ENCODE measurements at regions not wholly inside any gene's neighbourhood (a gene's known extent, or its start where the extent isn't known, plus 50 kb on each side); places are given as distances from the start of the nearest gene placed in this dataset.

DNA sequence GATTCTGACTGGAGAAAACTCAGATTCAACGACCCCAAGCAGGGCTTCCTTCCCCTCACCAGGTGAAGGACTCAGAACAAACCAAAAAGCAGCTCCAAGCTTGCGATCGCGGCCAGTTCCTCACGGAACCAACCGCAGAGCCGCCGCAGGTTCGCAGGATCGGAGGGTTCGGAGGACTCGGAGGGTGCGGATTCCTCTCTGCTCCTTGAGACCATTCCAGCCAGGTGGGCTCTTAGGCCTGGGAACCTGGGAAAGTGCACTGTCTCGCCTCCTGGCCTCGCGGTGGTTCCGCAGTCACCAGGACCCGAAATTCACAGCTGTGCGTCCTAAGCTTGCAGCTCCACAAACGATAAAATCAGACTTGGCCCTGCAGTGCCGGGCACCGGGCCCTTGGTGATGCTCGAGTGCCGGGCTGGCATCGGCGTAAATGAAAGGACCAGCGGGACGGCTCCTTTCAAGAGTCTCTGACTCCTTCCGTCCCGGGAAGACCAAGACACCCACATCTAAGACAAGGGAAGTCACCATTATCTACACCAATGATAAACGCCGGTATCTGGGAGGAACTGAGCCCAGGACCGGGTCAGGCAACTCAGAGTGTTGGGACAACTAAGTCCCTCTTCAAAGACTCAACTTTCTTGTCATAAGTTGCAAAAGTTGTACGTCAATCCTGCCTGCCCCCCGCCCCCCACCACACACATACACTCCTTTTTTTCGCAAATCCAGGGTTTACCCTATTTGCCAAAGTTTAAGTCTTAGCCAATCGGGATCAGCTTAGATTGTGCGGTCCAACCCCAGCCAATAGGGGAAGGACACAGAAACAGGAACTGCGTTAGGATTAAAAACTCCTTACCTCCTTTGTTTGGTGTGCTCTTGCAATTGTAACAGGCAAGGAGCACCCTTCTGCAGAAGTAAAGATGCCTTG lies 69.8 kb upstream of the PRSS16 start (continued):
- TF ChIP-seq, protein P1, sequence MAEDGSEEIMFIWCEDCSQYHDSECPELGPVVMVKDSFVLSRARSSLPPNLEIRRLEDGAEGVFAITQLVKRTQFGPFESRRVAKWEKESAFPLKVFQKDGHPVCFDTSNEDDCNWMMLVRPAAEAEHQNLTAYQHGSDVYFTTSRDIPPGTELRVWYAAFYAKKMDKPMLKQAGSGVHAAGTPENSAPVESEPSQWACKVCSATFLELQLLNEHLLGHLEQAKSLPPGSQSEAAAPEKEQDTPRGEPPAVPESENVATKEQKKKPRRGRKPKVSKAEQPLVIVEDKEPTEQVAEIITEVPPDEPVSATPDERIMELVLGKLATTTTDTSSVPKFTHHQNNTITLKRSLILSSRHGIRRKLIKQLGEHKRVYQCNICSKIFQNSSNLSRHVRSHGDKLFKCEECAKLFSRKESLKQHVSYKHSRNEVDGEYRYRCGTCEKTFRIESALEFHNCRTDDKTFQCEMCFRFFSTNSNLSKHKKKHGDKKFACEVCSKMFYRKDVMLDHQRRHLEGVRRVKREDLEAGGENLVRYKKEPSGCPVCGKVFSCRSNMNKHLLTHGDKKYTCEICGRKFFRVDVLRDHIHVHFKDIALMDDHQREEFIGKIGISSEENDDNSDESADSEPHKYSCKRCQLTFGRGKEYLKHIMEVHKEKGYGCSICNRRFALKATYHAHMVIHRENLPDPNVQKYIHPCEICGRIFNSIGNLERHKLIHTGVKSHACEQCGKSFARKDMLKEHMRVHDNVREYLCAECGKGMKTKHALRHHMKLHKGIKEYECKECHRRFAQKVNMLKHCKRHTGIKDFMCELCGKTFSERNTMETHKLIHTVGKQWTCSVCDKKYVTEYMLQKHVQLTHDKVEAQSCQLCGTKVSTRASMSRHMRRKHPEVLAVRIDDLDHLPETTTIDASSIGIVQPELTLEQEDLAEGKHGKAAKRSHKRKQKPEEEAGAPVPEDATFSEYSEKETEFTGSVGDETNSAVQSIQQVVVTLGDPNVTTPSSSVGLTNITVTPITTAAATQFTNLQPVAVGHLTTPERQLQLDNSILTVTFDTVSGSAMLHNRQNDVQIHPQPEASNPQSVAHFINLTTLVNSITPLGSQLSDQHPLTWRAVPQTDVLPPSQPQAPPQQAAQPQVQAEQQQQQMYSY (CRISPR knock-in tag; IDR thresholded peaks at IDR 0.05): no peak
- peak; percentile 54 for TF ChIP-seq RAD21 (IDR thresholded peaks at IDR 0.05; ENCODE audit: insufficient read depth, low read depth, low read length)

- ChIA-PET POLR2A (interaction anchor here (0.6 to 1.0 kb wide), 3 partner anchors 35 to 546 kb away, joined by 3 to 8 read pairs (median 6); no protein-coding TSS in a partner anchor), RAD21 (ENCODE audit: unreplicated experiment) (interaction anchor here (0.7 to 2.2 kb wide), 8 partner anchors 9 to 620 kb away, joined by 3 to 7 read pairs (median 4); no protein-coding TSS in a partner anchor), SMC1A (ENCODE audit: uncharacterized antibody, unreplicated experiment) (interaction anchor here (0.7 to 2.6 kb wide), 3 partner anchors 9 to 133 kb away, joined by 3 to 10 read pairs (median 3); no protein-coding TSS in a partner anchor), CTCF (interaction anchor here (0.6 to 4.3 kb wide), 13 partner anchors 9 to 1628 kb away, joined by 3 to 27 read pairs (median 5); no protein-coding TSS in a partner anchor)
- in situ Hi-C loops (cut with MboI) (no loop called here), intact Hi-C loops (cut with micrococcal nuclease; ENCODE audit: unreplicated experiment) (loop anchor here (5.0 kb wide), 1 partner anchor 324 kb away; no protein-coding TSS in a partner anchor)
- Histone ChIP-seq H3K79me2 (ENCODE audit: control insufficient read depth, insufficient read depth, low read length) (no peaks in the 10 kb centered on the region), H3K27ac (ENCODE audit: control insufficient read depth, insufficient read depth) (peak overlapping the region; percentile 93), H3K36me3 (ENCODE audit: control insufficient read depth in 2 of 2, insufficient read depth in 2 of 2, low read length in 1 of 2) (no peaks in the 10 kb centered on the region), H2AFZ (ENCODE audit: control insufficient read depth, low read depth, low read length) (peak overlapping the region; percentile 89), H3K4me1 (ENCODE audit: control insufficient read depth, insufficient read depth, low read length) (no peaks in the 10 kb centered on the region), H3K9me3 (replicated peaks; ENCODE audit: control insufficient read depth, insufficient read depth, low read length) (no peaks in the 10 kb centered on the region), H3K4me3 (peak overlapping the region; percentile 89), H3K9ac (ENCODE audit: control insufficient read depth, insufficient read depth, low read length) (peak overlapping the region; percentile 98), H3K4me2 (ENCODE audit: control insufficient read depth, insufficient read depth) (peak overlapping the region; percentile 86), H4K20me1 (ENCODE audit: control insufficient read depth, insufficient read depth) (no peaks in the 10 kb centered on the region), H3K27me3 (replicated peaks in 1 of 2; ENCODE audit: control insufficient read depth in 2 of 2, insufficient read depth in 2 of 2, low read length in 1 of 2) (no peaks in the 10 kb centered on the region)
- 58% methylated on average over 21 of the region's 21 CpGs for WGBS (ENCODE audit: insufficient coverage, insufficient replicate concordance, low lambda C conversion rate, missing lambda C conversion rate)
- no peak for FAIRE-seq
- no TSS peak for BruUV-seq (replicated peaks)
- DNase-seq (ENCODE audit: low read depth, low spot score): no peak
- ATAC-seq: no peak; the same call in 2 of the 3 replicates
- TF ChIP-seq ZNF622 (IDR thresholded peaks at IDR 0.05): no peak
- TF ChIP-seq IKZF1 (conservative IDR thresholded peaks at IDR 0.05): 0 out of 2 replicates have a peak, but pooled peaks have one; percentile 13
- 0 out of 2 replicates have a peak, but pooled peaks have one; percentile 63 for TF ChIP-seq ZNF687 (IDR thresholded peaks at IDR 0.05)
- TF ChIP-seq KDM1A (IDR thresholded peaks at IDR 0.05; ENCODE audit: borderline replicate concordance): no peak
- no peak for TF ChIP-seq CHD1 (IDR thresholded peaks at IDR 0.05; ENCODE audit: low read depth, low read length)
- no peak for TF ChIP-seq ZBTB4 (CRISPR knock-in tag; IDR thresholded peaks at IDR 0.05)
- 0 out of 2 replicates have a peak, but pooled peaks have one; percentile 31 for TF ChIP-seq CBX5 (IDR thresholded peaks at IDR 0.05; ENCODE audit: low read depth)
Observed at GRCh38 chr6:27178407-27178730, 69.1 kb upstream of the PRSS16 start.
